SKM-1 (cell line): ENCODE measurements at regions not wholly inside any gene's neighbourhood (a gene's known extent, or its start where the extent isn't known, plus 50 kb on each side); places are given as distances from the start of the nearest gene placed in this dataset.

ENCODE experiments used
- DNase-seq: peaks from one replicate; lab custom pipeline; 2025; ENCODE audit not compliant: unreplicated experiment; lab: John Stamatoyannopoulos, UW

DNA sequence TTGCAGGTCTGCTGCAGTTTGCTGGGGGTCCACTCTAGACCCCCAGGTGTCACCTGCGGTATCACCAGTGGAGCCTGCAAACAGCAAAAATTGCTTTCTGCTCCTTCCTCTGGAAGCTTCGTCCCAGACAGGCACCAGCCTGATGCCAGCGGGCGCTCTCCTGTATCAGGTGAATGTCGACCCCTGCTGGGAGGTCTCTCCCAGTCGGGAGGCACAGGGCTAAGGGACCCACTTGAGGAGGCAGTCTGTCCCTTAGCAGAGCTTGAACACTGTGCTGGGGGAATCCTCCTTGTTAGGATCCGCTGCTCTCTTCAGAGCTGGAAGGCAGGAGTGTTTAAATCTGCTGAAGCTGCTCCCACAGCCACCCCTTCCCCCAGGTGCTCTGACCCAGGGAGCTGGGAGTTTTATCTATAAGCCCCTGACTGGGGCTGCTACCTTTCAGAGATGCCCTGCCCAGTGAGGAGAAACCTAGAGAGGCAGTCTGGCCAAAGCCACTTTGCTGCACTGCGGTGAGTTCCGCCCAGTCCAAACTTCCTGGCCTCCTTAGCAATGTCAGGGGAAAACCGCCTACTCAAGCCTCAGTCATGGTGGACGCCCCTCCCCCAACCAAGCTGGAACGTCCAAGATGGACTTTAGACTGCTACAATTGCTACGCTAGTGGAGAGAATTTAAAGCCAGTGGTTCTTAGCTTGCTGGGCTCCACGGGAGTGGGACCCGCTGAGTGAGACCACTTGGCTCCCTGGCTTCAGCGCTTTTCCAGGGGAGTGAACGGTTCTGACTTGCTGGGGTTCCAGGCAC is 652.5 kb downstream of the KCNJ3 start:
- no peak for DNase-seq

DNA sequence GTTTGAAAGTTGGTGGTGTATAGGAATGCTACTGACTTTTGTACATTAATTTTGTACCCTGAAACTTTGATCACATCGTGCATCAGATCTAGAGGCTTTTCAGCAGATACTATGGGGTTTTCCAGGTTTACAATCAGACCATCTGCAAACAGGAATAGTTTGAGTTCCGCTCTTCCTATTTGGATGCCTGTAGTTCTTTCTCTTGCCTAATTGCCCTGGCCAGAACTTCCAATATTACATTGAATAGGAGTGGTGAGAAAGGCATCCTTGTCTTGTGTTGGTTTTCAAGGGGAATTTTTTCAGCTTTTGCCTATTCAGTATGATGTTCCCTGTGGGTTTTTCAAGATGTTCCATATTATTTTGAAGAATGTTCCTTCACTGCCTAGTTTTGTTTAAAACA is 633.5 kb downstream of the KCNJ3 start:
- DNase-seq, result no peak

DNA sequence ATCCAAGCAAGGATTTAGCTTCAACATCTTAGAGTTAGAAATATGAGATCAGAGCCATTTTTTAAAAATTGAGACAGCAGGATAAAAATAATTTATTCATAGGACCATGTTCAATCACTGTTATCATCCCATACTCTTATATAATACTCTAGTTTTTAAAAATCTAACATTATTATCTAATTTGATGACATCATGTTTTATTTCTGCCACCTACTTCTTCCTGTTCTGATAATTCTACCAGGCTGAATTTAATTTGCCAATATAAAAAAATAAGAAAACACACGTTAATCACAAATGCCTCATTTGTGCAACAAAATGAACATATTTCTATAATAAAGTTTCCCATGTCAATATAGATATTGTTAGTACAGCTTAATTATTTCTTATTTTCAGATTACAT is 621.7 kb downstream of the KCNJ3 start:
- no peak for DNase-seq

GRCh38 chr2:155318710-155319109 is 620.2 kb downstream of the KCNJ3 start:
- DNase-seq, result no peak

DNA sequence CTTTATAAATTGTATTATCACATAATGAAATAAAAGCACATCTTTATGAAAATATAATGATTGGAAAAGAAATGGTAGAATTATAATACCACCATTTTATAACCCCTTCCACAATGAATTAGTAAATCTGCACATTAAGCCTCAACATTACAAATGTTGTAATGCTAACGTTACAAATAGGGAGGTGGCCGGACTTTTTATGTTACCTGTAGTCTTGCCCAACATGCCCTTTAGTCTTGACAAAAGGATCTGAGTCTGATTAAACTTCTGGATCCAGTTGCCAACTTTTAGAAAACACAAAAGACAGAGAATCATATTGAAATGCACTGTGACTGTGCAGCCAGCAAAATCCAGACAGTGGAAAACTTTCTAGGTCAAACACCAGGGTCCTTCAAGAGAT is 617.3 kb downstream of the KCNJ3 start:
- DNase-seq, result no peak

- DNase-seq, result peak; percentile 42
These were observed 612.1 kb downstream of the KCNJ3 start for GRCh38 chr2:155310589-155310988.

GRCh38 chr2:155309483-155309882 is 611.0 kb downstream of the KCNJ3 start:
- no peak for DNase-seq

DNA sequence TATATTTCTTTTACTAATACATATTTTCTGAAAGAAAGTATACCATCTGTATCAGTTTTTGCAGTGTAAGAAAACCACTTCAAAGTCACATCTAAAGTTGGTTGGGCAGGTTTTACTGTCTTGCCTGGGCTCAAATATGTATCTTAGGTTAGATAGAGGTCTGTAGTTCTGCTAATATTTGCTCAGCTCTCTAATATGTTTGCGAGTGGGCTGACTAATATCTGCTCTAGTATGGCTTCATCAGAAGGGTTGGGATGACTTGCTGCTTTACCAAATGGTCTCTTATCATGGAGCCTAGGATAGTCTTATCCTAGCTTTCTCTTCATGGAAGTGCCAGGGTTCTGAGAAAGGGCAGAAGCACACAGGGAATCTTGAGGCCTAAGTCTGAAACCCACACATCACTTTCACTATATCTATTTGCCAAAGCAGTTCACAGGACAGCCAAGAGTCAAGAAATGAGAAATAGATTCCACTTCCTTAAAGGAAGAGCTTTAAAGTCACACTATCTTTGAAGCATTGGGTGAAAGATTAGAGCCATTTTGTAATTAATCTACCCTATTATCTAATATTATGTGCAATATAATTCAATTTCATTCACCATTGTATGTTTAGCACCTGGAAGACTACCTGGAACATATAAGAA is 610.0 kb downstream of the KCNJ3 start:
- no peak for DNase-seq

GRCh38 chr2:155301221-155301620 is 602.7 kb downstream of the KCNJ3 start:
- no peak for DNase-seq

DNA sequence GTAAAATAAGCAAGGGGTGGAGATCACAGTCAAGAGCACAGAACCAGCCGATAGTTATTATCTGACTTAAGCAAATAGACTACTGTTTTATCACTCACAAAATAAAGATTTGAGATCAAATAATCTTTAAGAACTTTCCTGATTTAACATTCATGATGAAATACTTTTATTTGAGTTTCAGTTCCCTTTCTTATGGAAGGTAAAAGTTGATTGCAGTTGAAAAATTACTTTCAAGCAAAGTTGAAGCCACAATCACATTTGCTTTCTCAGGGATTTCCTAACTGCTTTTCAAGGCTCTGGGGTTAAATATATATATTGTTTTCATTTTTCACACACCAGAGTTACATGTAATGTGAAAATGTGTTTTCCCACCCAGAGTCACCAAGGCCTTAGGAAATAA is 599.5 kb downstream of the KCNJ3 start:
- DNase-seq, result no peak

DNA sequence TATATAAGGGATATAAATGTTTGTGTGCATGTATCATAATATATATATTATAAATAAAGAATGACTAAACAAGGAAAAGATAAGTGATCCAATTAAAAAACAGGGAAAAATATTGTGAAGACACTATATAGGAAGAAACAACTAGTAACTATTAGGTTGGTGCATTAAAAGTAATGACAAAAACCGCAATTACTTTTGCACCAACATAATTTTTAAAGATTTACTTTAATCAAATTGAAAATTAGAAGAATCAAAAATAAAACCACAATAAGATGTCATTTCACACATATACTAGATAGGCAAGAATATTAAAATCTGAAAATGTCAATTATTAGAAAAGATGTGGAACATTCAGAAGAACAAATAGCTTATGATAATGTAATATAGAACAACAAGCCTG is 595.9 kb downstream of the KCNJ3 start:
- DNase-seq, result no peak

- no peak for DNase-seq
These were observed 583.4 kb downstream of the KCNJ3 start for GRCh38 chr2:155281907-155282306.

DNA sequence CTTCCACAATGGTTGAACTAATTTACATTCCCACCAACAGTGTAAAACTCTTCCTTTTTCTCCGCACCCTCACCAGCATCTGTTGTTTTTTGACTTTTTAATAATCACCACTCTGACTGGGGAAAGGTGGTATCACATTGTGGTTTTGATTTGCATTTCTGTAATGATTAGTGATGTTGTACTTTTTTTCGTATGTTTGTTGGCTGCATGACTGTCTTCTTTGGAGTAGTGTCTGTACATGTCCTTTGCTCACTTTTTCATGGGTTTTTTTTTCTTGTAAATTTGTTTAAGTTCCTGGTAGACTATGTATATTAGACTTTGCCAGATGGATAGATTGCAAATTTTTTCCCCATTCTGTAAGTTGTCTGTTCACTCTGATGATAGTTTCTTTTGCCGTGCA is 574.8 kb downstream of the KCNJ3 start:
- no peak for DNase-seq

DNA sequence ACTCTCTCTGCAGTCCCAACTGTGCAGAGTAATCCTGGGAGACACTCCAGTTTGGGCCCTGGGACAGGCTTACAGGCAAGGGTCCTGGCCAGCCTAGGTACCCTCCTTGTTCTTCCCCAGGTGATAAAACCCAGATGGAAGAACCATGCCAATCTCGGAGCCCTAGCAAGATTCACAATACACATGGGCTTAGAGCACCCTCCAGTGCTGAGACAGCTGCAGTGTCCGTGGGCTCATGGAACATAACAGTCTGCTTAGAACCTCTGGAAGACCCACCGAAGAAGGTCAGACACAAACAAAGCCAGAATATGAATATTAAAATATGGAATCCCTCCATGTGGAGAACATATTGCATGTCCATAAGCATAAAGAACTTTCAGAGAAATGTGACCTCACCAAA is 568.1 kb downstream of the KCNJ3 start:
- DNase-seq, result no peak

GRCh38 chr2:155266109-155266508 is 567.6 kb downstream of the KCNJ3 start:
- no peak for DNase-seq

- no peak for DNase-seq
These were observed 558.3 kb downstream of the KCNJ3 start for GRCh38 chr2:155256803-155257202.

DNA sequence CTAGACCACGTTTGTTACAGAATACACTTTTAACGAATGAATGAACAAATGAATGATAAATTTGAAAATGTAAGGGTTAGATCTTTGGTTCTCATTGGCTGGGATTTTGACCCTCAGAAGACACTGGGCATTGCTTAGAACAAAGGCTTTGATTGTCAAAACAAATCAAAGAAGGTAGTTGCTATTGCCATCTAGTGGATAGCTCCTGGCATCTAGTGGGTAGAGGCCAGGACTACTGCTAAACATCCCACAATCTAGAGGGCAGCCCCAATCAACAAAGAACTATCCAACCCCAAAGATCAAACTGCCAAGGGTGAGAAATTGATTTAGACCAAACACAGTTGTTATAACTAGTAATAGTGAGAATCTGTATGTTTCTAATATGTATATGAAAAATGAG is 552.3 kb downstream of the KCNJ3 start:
- DNase-seq, result no peak

GRCh38 chr2:155240176-155240575 is 541.7 kb downstream of the KCNJ3 start:
- DNase-seq, result no peak

DNA sequence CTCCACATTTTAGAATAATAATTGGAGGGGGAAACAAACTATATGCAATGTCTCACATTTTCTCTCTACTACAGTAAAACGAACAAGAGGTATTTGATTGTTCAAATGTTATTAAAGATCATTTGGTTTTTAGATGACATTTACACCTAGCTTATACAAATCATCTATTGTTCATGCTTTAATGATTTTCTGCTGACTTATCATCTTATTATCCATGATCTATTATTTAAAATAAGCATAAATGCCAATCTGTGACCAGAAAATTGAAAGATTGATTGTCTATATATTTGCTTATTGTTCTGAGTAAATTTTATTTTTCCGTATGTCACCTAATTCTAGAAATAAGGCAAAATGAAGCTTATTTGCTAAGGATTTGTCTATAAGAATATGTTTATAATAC is 537.2 kb downstream of the KCNJ3 start:
- DNase-seq, result no peak

DNA sequence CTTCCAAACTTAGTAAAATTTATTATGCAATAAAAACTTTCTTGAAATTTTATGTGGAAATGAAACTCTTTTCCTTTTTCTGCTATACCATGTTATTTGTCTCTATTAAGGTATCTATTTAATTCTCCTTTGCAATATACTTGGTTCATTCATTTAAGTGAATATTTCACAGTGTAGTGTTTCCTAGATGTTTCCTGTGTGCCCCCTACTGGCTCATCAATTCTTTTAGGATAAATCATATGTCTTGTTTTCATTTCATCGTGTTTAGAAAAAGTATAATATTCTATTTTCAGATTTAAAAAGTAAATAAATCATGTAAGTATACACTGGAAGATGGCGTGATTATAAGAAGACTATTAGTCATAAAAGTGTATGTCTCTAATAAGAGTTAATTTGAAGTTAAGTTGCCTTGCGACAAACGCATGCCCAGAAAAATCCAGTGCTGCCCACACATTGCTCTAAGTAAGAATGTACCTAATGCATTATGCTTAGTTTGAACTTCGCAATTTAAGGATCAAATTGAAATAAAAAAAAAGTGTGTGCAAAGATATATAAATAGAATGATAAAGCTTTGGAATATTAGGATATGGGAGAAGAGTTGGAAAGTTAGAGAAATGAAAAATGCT is 525.4 kb downstream of the KCNJ3 start:
- peak; percentile 11 for DNase-seq

DNA sequence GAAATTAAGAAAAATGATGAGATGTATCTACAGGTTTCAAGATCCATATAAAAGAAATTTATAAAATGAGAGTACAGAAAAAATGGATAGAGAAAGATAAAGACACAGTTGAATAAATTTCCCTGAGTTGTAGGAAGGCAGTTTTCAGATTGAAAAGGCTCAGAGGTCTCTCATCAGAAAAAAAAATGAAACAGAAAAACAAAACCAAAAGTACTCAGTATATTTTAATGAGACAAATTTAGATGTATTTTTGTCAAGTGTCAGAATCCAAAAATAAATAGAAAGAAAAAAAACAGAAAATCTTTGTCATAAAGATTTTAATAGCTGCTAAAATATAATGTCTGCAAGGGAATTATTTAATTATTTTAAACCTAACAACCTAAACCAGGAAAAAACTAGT is 520.5 kb downstream of the KCNJ3 start:
- DNase-seq, result no peak

GRCh38 chr2:155218292-155218924 is 519.9 kb downstream of the KCNJ3 start:
- DNase-seq, result no peak
